ENCODE measurements at regions not wholly inside any gene's neighbourhood (a gene's known extent, or its start where the extent isn't known, plus 50 kb on each side); places are given as distances from the start of the nearest gene placed in this dataset.
"Not testable (repeated sequence)": the region's sequence is repeated elsewhere in the genome, so short reads cannot be mapped to it uniquely, and the experiment has no call there.

DNA sequence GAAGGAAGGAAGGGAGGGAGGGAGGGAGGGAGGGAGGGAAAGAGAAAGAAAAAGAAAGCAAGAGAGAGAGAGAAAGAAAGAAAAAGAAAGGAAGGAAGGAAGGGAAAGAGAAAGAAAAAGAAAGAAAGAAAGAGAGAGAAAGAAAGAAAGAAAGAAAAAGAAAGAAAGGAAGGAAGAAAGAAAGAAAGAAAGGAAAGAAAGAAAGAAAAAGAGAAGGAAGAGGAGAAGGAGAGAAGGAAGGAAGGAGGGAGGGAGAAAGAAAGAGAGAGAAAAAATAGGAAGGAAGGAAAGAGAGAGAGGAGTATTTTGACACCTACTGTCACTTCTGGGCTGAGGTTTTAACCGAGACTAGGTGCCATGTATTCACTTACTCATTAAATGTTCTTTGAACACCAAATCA lies 166.6 kb upstream of the PKN2 start:
- TF ChIP-seq, protein P1, sequence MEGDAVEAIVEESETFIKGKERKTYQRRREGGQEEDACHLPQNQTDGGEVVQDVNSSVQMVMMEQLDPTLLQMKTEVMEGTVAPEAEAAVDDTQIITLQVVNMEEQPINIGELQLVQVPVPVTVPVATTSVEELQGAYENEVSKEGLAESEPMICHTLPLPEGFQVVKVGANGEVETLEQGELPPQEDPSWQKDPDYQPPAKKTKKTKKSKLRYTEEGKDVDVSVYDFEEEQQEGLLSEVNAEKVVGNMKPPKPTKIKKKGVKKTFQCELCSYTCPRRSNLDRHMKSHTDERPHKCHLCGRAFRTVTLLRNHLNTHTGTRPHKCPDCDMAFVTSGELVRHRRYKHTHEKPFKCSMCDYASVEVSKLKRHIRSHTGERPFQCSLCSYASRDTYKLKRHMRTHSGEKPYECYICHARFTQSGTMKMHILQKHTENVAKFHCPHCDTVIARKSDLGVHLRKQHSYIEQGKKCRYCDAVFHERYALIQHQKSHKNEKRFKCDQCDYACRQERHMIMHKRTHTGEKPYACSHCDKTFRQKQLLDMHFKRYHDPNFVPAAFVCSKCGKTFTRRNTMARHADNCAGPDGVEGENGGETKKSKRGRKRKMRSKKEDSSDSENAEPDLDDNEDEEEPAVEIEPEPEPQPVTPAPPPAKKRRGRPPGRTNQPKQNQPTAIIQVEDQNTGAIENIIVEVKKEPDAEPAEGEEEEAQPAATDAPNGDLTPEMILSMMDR (conservative IDR thresholded peaks at IDR 0.05; ENCODE audit: low read length), result not testable (repeated sequence)
- TF ChIP-seq EZH2phosphoT487 (IDR thresholded peaks at IDR 0.05; ENCODE audit: borderline replicate concordance, low read depth, low read length), result not testable (repeated sequence)

Measured in OCI-LY7 (cell line).